ENCODE measurements at regions not wholly inside any gene's neighbourhood (a gene's known extent, or its start where the extent isn't known, plus 50 kb on each side); places are given as distances from the start of the nearest gene placed in this dataset.
A peak's percentile ranks its signal among the peaks of the same experiment; 100 is the strongest.

DNA sequence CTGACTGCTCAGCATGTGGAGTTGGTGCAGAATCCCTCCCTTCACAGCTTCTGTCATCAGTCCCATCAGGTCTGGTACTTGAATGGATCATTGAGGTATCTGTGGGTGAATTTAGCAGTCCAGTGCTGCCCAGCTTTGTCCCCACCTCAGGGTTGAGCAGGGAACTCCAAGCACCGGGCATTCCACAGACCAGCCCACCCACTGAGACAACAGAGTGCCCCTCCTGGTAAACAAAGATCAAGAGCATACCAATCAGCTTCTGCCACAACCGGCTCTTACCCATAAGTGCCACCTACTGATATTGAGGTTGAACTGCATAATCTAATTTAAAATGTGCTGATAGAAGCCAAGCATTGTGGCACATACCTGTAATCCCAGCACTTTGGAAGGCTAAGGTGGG, 57.1 kb upstream of the FXR1 start:
- TF ChIP-seq, protein P1, sequence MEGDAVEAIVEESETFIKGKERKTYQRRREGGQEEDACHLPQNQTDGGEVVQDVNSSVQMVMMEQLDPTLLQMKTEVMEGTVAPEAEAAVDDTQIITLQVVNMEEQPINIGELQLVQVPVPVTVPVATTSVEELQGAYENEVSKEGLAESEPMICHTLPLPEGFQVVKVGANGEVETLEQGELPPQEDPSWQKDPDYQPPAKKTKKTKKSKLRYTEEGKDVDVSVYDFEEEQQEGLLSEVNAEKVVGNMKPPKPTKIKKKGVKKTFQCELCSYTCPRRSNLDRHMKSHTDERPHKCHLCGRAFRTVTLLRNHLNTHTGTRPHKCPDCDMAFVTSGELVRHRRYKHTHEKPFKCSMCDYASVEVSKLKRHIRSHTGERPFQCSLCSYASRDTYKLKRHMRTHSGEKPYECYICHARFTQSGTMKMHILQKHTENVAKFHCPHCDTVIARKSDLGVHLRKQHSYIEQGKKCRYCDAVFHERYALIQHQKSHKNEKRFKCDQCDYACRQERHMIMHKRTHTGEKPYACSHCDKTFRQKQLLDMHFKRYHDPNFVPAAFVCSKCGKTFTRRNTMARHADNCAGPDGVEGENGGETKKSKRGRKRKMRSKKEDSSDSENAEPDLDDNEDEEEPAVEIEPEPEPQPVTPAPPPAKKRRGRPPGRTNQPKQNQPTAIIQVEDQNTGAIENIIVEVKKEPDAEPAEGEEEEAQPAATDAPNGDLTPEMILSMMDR (IDR thresholded peaks at IDR 0.05; ENCODE audit: extremely low read depth, insufficient read depth, missing control alignments), result peak; percentile 32
- in situ Hi-C loops (cut with MboI; ENCODE audit: low pct_unique_long_range_greater_than_20kb, low sequenced_read_pairs, unreplicated experiment), result no loop called here
- no peak for DNase-seq (ENCODE audit: low spot score)

DNA sequence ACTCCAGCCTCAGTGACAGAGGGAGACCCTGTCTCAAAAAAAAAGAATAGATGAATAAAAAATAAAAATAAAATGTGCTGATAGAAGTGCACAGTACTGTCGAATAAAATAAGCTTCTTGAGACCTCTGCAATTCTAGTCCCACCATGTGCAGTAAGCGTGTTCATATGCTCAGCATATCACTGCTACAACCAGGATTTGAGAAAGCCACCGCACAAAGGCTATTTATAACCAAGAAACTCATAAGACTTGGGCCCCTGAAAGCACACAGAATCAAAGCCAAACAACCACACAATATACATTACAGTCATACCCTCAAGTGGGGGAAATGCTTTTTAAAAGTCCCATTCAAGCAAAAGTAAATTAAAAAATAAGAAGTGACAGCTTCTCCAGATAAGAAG, 56.5 kb upstream of the FXR1 start:
- no peak for DNase-seq (ENCODE audit: low spot score)
- TF ChIP-seq, protein P1 (IDR thresholded peaks at IDR 0.05; ENCODE audit: extremely low read depth, insufficient read depth, missing control alignments), result no peak
- in situ Hi-C loops (cut with MboI; ENCODE audit: low pct_unique_long_range_greater_than_20kb, low sequenced_read_pairs, unreplicated experiment), result no loop called here

DNA sequence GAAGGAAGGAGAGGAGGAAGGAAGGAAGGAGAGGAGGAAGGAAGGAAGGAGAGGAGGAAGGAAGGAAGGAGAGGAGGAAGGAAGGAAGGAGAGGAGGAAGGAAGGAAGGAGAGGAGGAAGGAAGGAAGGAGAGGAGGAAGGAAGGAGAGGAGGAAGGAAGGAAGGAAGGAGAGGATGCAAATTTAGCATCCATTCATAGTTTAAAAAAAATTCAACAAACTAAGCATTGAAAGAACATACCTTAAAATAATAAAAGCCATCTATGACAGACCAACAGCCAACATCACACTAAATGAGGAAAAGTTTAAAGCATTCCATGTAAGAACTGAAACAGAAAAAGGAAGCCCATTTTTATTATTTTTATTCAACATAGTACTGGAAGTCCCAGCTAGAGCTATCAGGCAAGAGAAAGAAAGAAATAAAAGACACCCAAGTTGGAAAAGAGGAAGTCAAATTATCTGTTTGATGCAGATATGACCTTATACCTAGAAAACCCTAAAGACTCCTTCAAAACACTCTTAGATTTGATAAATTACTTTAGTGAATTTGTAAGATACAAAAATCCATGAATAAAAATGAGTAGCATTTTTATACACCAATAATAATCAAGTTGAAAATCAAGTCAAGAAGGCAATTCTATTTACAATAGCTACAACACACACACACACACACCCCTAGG, 52.2 kb upstream of the FXR1 start:
- TF ChIP-seq, protein P1 (IDR thresholded peaks at IDR 0.05; ENCODE audit: extremely low read depth, insufficient read depth, missing control alignments), result no peak
- DNase-seq (ENCODE audit: low spot score), result no peak
- in situ Hi-C loops (cut with MboI; ENCODE audit: low pct_unique_long_range_greater_than_20kb, low sequenced_read_pairs, unreplicated experiment), result no loop called here

All from GM13977 (cell line).